HAP-1 (cell line): ENCODE measurements at regions not wholly inside any gene's neighbourhood (a gene's known extent, or its start where the extent isn't known, plus 50 kb on each side); places are given as distances from the start of the nearest gene placed in this dataset.

Source experiments
- DNase-seq, 2 experiments: peaks; one replicate each; pipeline ENCODE4 v3.0.0-alpha.2; 2016 to 2020; ENCODE audit warnings: low spot score in 2 of 2
- H3K27me3 ChIP-seq: fragments of 250-450 bp; sonication (Bioruptor Pico); 2 replicates; pipeline ENCODE4 v1.5.1; 2020; ENCODE audit warnings: low read depth, mild to moderate bottlenecking, moderate library complexity
- H3K36me3 ChIP-seq: fragments of 250-450 bp; sonication (Bioruptor Pico); replicated peaks from 2 replicates; pipeline ENCODE4 v1.5.1; 2020; ENCODE audit warnings: mild to moderate bottlenecking
- H3K4me1 ChIP-seq: fragments of 250-450 bp; sonication (Bioruptor Pico); 2 replicates; pipeline ENCODE4 v1.5.1; 2020; ENCODE audit warnings: mild to moderate bottlenecking
- H3K4me3 ChIP-seq: fragments of 250-450 bp; sonication (Bioruptor Pico); 2 replicates; pipeline ENCODE4 v1.5.1; 2020; ENCODE audit warnings: mild to moderate bottlenecking, moderate library complexity
- H3K9me3 ChIP-seq: fragments of 250-450 bp; sonication (Bioruptor Pico); 2 replicates; pipeline ENCODE4 v1.5.1; 2020; ENCODE audit warnings: mild to moderate bottlenecking, moderate library complexity
- in situ Hi-C: fragments of 300-500 bp; cut with MboI; formaldehyde crosslinking; loops from 3 replicates; pipeline ENCODE4 v1.14.3; 2020; ENCODE audit warnings: low sequenced_read_pairs, inconsistent platforms, mixed read lengths

- Histone ChIP-seq H3K4me3 (no peak overlapping the region), H3K4me1 (no peaks in the 10 kb centered on the region), H3K27me3 (no peaks in the 10 kb centered on the region), H3K9me3 (no peaks in the 10 kb centered on the region), H3K36me3 (no peaks in the 10 kb centered on the region)
- in situ Hi-C loops: no loop called here
- no peak for DNase-seq
Observed at GRCh38 chr6:91660893-91661292, 1074.0 kb upstream of the MAP3K7 start.

GRCh38 chr6:91659891-91660290, 1073.0 kb upstream of the MAP3K7 start:
- in situ Hi-C loops: no loop called here
- Histone ChIP-seq H3K9me3 (no peaks in the 10 kb centered on the region), H3K36me3 (no peaks in the 10 kb centered on the region), H3K27me3 (no peaks in the 10 kb centered on the region), H3K4me3 (no peak overlapping the region), H3K4me1 (no peaks in the 10 kb centered on the region)
- DNase-seq: no peak

- in situ Hi-C loops: no loop called here
- H3K36me3 ChIP-seq: no peaks in the 10 kb centered on the region
- H3K4me3 ChIP-seq: no peak overlapping the region
- DNase-seq: no peak
- no peaks in the 10 kb centered on the region for H3K27me3 ChIP-seq
- no peaks in the 10 kb centered on the region for H3K4me1 ChIP-seq
- no peaks in the 10 kb centered on the region for H3K9me3 ChIP-seq
Observed at GRCh38 chr6:91654793-91655192, 1067.9 kb upstream of the MAP3K7 start.

GRCh38 chr6:91654357-91654756, 1067.5 kb upstream of the MAP3K7 start:
- no peaks in the 10 kb centered on the region for H3K36me3 ChIP-seq
- no peaks in the 10 kb centered on the region for H3K27me3 ChIP-seq
- no peaks in the 10 kb centered on the region for H3K4me1 ChIP-seq
- DNase-seq: no peak
- no peaks in the 10 kb centered on the region for H3K9me3 ChIP-seq
- in situ Hi-C loops: no loop called here
- no peak overlapping the region for H3K4me3 ChIP-seq

GRCh38 chr6:91653895-91654294, 1067.0 kb upstream of the MAP3K7 start:
- in situ Hi-C loops: no loop called here
- Histone ChIP-seq H3K36me3 (no peaks in the 10 kb centered on the region), H3K27me3 (no peaks in the 10 kb centered on the region), H3K4me1 (no peaks in the 10 kb centered on the region), H3K9me3 (no peaks in the 10 kb centered on the region), H3K4me3 (no peak overlapping the region)
- DNase-seq: no peak

- Histone ChIP-seq H3K4me3 (no peak overlapping the region), H3K27me3 (no peaks in the 10 kb centered on the region), H3K9me3 (no peaks in the 10 kb centered on the region), H3K4me1 (no peaks in the 10 kb centered on the region), H3K36me3 (no peaks in the 10 kb centered on the region)
- in situ Hi-C loops: no loop called here
- DNase-seq: no peak
Observed at GRCh38 chr6:91653076-91653723, 1066.3 kb upstream of the MAP3K7 start.

GRCh38 chr6:91646649-91647048, 1059.8 kb upstream of the MAP3K7 start:
- no peaks in the 10 kb centered on the region for H3K9me3 ChIP-seq
- no peak overlapping the region for H3K4me3 ChIP-seq
- DNase-seq: no peak
- no peaks in the 10 kb centered on the region for H3K27me3 ChIP-seq
- no peaks in the 10 kb centered on the region for H3K36me3 ChIP-seq
- in situ Hi-C loops: no loop called here
- no peaks in the 10 kb centered on the region for H3K4me1 ChIP-seq

- DNase-seq: no peak
- Histone ChIP-seq H3K4me1 (no peaks in the 10 kb centered on the region), H3K27me3 (no peaks in the 10 kb centered on the region), H3K9me3 (no peaks in the 10 kb centered on the region), H3K36me3 (no peaks in the 10 kb centered on the region), H3K4me3 (no peak overlapping the region)
- in situ Hi-C loops: no loop called here
Observed at GRCh38 chr6:91645811-91646210, 1058.9 kb upstream of the MAP3K7 start.

- in situ Hi-C loops: no loop called here
Observed at GRCh38 chr6:91637217-91637616, 1050.3 kb upstream of the MAP3K7 start.

GRCh38 chr6:91634791-91635190, 1047.9 kb upstream of the MAP3K7 start:
- no peaks in the 10 kb centered on the region for H3K36me3 ChIP-seq
- in situ Hi-C loops: no loop called here
- DNase-seq: no peak
- H3K9me3 ChIP-seq: no peaks in the 10 kb centered on the region
- no peak overlapping the region for H3K4me3 ChIP-seq
- H3K27me3 ChIP-seq: no peaks in the 10 kb centered on the region
- no peaks in the 10 kb centered on the region for H3K4me1 ChIP-seq

More at GRCh38 chr6:91637217-91637616, 1050.3 kb upstream of the MAP3K7 start:
- no peaks in the 10 kb centered on the region for H3K36me3 ChIP-seq
- DNase-seq: no peak
- H3K9me3 ChIP-seq: no peaks in the 10 kb centered on the region
- no peaks in the 10 kb centered on the region for H3K27me3 ChIP-seq
- no peak overlapping the region for H3K4me3 ChIP-seq
- no peaks in the 10 kb centered on the region for H3K4me1 ChIP-seq

GRCh38 chr6:91633374-91634111, 1046.7 kb upstream of the MAP3K7 start:
- in situ Hi-C loops: no loop called here
- no peak for DNase-seq
- H3K4me3 ChIP-seq: no peak overlapping the region
- H3K36me3 ChIP-seq: no peaks in the 10 kb centered on the region
- H3K27me3 ChIP-seq: no peaks in the 10 kb centered on the region
- H3K9me3 ChIP-seq: no peaks in the 10 kb centered on the region
- H3K4me1 ChIP-seq: no peaks in the 10 kb centered on the region

GRCh38 chr6:91632308-91632707, 1045.4 kb upstream of the MAP3K7 start:
- Histone ChIP-seq H3K27me3 (no peaks in the 10 kb centered on the region), H3K9me3 (no peaks in the 10 kb centered on the region), H3K4me3 (no peak overlapping the region), H3K4me1 (no peaks in the 10 kb centered on the region), H3K36me3 (no peaks in the 10 kb centered on the region)
- no peak for DNase-seq
- in situ Hi-C loops: no loop called here

- no peak for DNase-seq
- Histone ChIP-seq H3K4me1 (no peaks in the 10 kb centered on the region), H3K9me3 (no peaks in the 10 kb centered on the region), H3K4me3 (no peak overlapping the region), H3K36me3 (no peaks in the 10 kb centered on the region), H3K27me3 (no peaks in the 10 kb centered on the region)
- in situ Hi-C loops: no loop called here
Observed at GRCh38 chr6:91631227-91631626, 1044.4 kb upstream of the MAP3K7 start.

- H3K9me3 ChIP-seq: no peaks in the 10 kb centered on the region
- no peaks in the 10 kb centered on the region for H3K4me1 ChIP-seq
- DNase-seq: no peak
- H3K4me3 ChIP-seq: no peak overlapping the region
- H3K36me3 ChIP-seq: no peaks in the 10 kb centered on the region
- in situ Hi-C loops: no loop called here
- H3K27me3 ChIP-seq: no peaks in the 10 kb centered on the region
Observed at GRCh38 chr6:91626911-91627310, 1040.0 kb upstream of the MAP3K7 start.
